ENCODE measurements at regions not wholly inside any gene's neighbourhood (a gene's known extent, or its start where the extent isn't known, plus 50 kb on each side); places are given as distances from the start of the nearest gene placed in this dataset.
"Not testable (repeated sequence)": the region's sequence is repeated elsewhere in the genome, so short reads cannot be mapped to it uniquely, and the experiment has no call there.

GRCh38 chr6:168369786-168370185 is 50.2 kb upstream of the DACT2 start:
- DNase-seq = no peak

- DNase-seq = peak; percentile 41
Observed at GRCh38 chr6:168370310-168370991, 50.9 kb upstream of the DACT2 start.

- DNase-seq = no peak
Observed at GRCh38 chr6:168371185-168371584, 51.6 kb upstream of the DACT2 start.

- no peak for DNase-seq
Observed at GRCh38 chr6:168371618-168371980, 52.0 kb upstream of the DACT2 start.

- no peak for DNase-seq
Observed at GRCh38 chr6:168371981-168372711, 52.6 kb upstream of the DACT2 start.

- no peak for DNase-seq
Observed at GRCh38 chr6:168372889-168373288, 53.3 kb upstream of the DACT2 start.

GRCh38 chr6:168373389-168373788 is 53.8 kb upstream of the DACT2 start:
- no peak for DNase-seq

GRCh38 chr6:168374051-168374502 is 54.5 kb upstream of the DACT2 start:
- DNase-seq = no peak

- no peak for DNase-seq
Observed at GRCh38 chr6:168374541-168375071, 55.0 kb upstream of the DACT2 start.

GRCh38 chr6:168376120-168376519 is 56.5 kb upstream of the DACT2 start:
- no peak for DNase-seq

- no peak for DNase-seq
Observed at GRCh38 chr6:168376811-168377483, 57.4 kb upstream of the DACT2 start.

- no peak for DNase-seq
Observed at GRCh38 chr6:168377484-168377855, 57.9 kb upstream of the DACT2 start.

- DNase-seq = no peak
Observed at GRCh38 chr6:168377856-168378832, 58.6 kb upstream of the DACT2 start.

GRCh38 chr6:168379579-168379978 is 60.0 kb upstream of the DACT2 start:
- DNase-seq = not testable (repeated sequence)

GRCh38 chr6:168380166-168380955 is 60.6 kb upstream of the SMOC2 start:
- DNase-seq = not testable (repeated sequence)

- no peak for DNase-seq
Observed at GRCh38 chr6:168380956-168381605, 59.9 kb upstream of the SMOC2 start.

GRCh38 chr6:168381726-168382458 is 59.1 kb upstream of the SMOC2 start:
- DNase-seq = no peak

GRCh38 chr6:168383062-168383854 is 57.7 kb upstream of the SMOC2 start:
- no peak for DNase-seq

Measured in CD4-positive, alpha-beta T cell treated with Interleukin-17A for 1 hour (primary cell).